Transverse colon (tissue), 4 donors: ENCODE measurements at regions not wholly inside any gene's neighbourhood (a gene's known extent, or its start where the extent isn't known, plus 50 kb on each side); places are given as distances from the start of the nearest gene placed in this dataset.
A peak's percentile ranks its signal among the peaks of the same experiment; 100 is the strongest.

Source experiments
- DNase-seq: peaks from one replicate; pipeline ENCODE4 v3.0.0-alpha.2; 2019
- H3K27ac ChIP-seq, 4 donors: fragments of 200-600 bp; sonication (generic); 2 replicates each; pipeline ENCODE4 v1.5.1; 2016 to 2018; ENCODE audit warnings: inconsistent platforms in 4 of 4
- H3K27me3 ChIP-seq: fragments of 200-600 bp; sonication (generic); 2 replicates; pipeline ENCODE4 v1.5.1; 2017; ENCODE audit warnings: inconsistent platforms
- H3K36me3 ChIP-seq, 4 donors: fragments of 200-600 bp; sonication (generic); 2 replicates each; pipeline ENCODE4 v1.5.1; 2017 to 2019; ENCODE audit warnings: inconsistent platforms in 4 of 4
- H3K4me1 ChIP-seq, 4 donors: fragments of 200-600 bp; sonication (generic); 2 replicates each; pipeline ENCODE4 v1.5.1; 2017 to 2020; ENCODE audit warnings: inconsistent platforms in 4 of 4
- H3K4me3 ChIP-seq, 4 donors: fragments of 200-600 bp; sonication (generic); 1 replicate in 1 of 4; 2 replicates in 3 of 4; pipeline versions ENCODE4 v1.5.1 to v1.6.1; 2017 to 2019; ENCODE audit warnings: inconsistent platforms in 4 of 4
- H3K9me3 ChIP-seq, 2 donors: fragments of 200-600 bp; sonication (generic); 2 replicates each; pipeline ENCODE4 v1.5.1; 2017 to 2019; ENCODE audit warnings: inconsistent platforms in 2 of 2
- CTCF ChIP-seq, 5 experiments: fragments of 200-600 bp in 3 of 5; fragments of 450-650 bp in 2 of 5; sonication (generic) in 3 of 5; IDR thresholded peaks; 1 replicate in 2 of 5; 2 replicates in 3 of 5; pipeline ENCODE4 v1.5.1; 2016 to 2017; ENCODE audit warnings: antibody characterized with exemption in 5 of 5, inconsistent platforms in 3 of 5, mild to moderate bottlenecking in 2 of 5, moderate library complexity in 1 of 5
- EP300 ChIP-seq: sonication (generic); formaldehyde crosslinking; IDR thresholded peaks from one replicate; pipeline ENCODE4 v1.6.1; 2017; ENCODE audit warnings: antibody characterized with exemption, low read depth
- POLR2A ChIP-seq: fragments of 450-650 bp; IDR thresholded peaks from one replicate; pipeline ENCODE4 v1.6.1; 2016; ENCODE audit warnings: antibody characterized with exemption, mild to moderate bottlenecking, moderate library complexity
- POLR2AphosphoS5 ChIP-seq, 3 donors: sonication (generic); formaldehyde crosslinking; IDR thresholded peaks; one replicate each; pipeline ENCODE4 v1.6.1; 2016; ENCODE audit warnings: antibody characterized with exemption in 3 of 3
- WGBS, 2 donors: methylation state at CpG; one replicate each; pipeline ENCODE4 v1.1.5; 2018; ENCODE audit warnings: low coverage in 1 of 2; 5-methylcytosine and 5-hydroxymethylcytosine counted together
- in situ Hi-C, 4 donors: fragments of 200-750 bp; cut with MboI; loops; one replicate each; pipeline versions ENCODE4 v1.15.0 to v1.15.1; 2017; ENCODE audit warnings: low sequenced_read_pairs in 3 of 4, low pct_ligation_motif_present in 1 of 4, low pct_unique_long_range_greater_than_20kb in 1 of 4
- intact Hi-C: fragments of 100-400 bp; cut with DNase I; formaldehyde crosslinking; loops from one replicate; pipeline ENCODE4 v1.15.1; 2023; ENCODE audit warnings: low total_unique reads

- Histone ChIP-seq H3K27me3 (no peaks in the 10 kb centered on the region), H3K36me3 (no peaks in the 10 kb centered on the region), H3K27ac (peak overlapping the region; percentile 13 to 63 (median 40)), H3K9me3 (no peaks in the 10 kb centered on the region), H3K4me1 (peaks cover 0 to 33% (median 11%) of the 10 kb centered on the region in 4 donors), H3K4me3 (no peak overlapping the region)
- 55% methylated on average over 4 of the region's 4 CpGs; no CpG with 5 or more reads in 1 of the 2 donors for WGBS, 2 donors
- peak; percentile 49 for DNase-seq
- in situ Hi-C loops (no loop called here), intact Hi-C loops (no loop called here)
- TF ChIP-seq POLR2AphosphoS5 (IDR thresholded peaks at IDR 0.05): peak in 1 of 3 donors; percentile 17
- TF ChIP-seq EP300: no peak
Measured at GRCh38 chr20:17848249-17849048, 120.1 kb downstream of the SNX5 start.

- H3K27ac ChIP-seq: peak overlapping the region in 1 of 4 donors; percentile 32
- in situ Hi-C loops (no loop called here), intact Hi-C loops (no loop called here)
- H3K36me3 ChIP-seq: no peaks in the 10 kb centered on the region
- H3K9me3 ChIP-seq: no peaks in the 10 kb centered on the region
- H3K4me1 ChIP-seq: peaks cover 0 to 45% (median 11%) of the 10 kb centered on the region in 4 donors
- no peak for TF ChIP-seq POLR2AphosphoS5 (IDR thresholded peaks at IDR 0.05)
- no peak for TF ChIP-seq CTCF (IDR thresholded peaks at IDR 0.05)
- no peak for TF ChIP-seq EP300
- no peak for TF ChIP-seq POLR2A
- H3K27me3 ChIP-seq: no peaks in the 10 kb centered on the region
- 65 to 89% methylated on average over 6 to 10 of the region's 10 CpGs for WGBS, 2 donors
- no peak overlapping the region for H3K4me3 ChIP-seq
- DNase-seq: peak; percentile 68
Measured at GRCh38 chr20:17845701-17846475, 122.7 kb downstream of the SNX5 start.

GRCh38 chr20:17844549-17845298, 123.9 kb downstream of the SNX5 start:
- intact Hi-C loops: no loop called here
- TF ChIP-seq POLR2AphosphoS5 (IDR thresholded peaks at IDR 0.05) (no peak), EP300 (no peak), POLR2A (no peak), CTCF (IDR thresholded peaks at IDR 0.05) (no peak)
- in situ Hi-C loops: no loop called here

GRCh38 chr20:17844133-17844429, 124.5 kb downstream of the SNX5 start:
- in situ Hi-C loops: no loop called here
- Histone ChIP-seq H3K9me3 (no peaks in the 10 kb centered on the region), H3K27me3 (no peaks in the 10 kb centered on the region), H3K27ac (peak overlapping the region; percentile 66 to 73 (median 70)), H3K4me3 (no peak overlapping the region), H3K4me1 (peaks cover 0 to 36% (median 11%) of the 10 kb centered on the region in 4 donors), H3K36me3 (no peaks in the 10 kb centered on the region)
- no peak for TF ChIP-seq POLR2AphosphoS5 (IDR thresholded peaks at IDR 0.05)
- TF ChIP-seq CTCF (IDR thresholded peaks at IDR 0.05): no peak
- TF ChIP-seq POLR2A: no peak
- TF ChIP-seq EP300: no peak
- WGBS, 2 donors: 88 to 100% methylated on average over 1 of the region's 1 CpG
- DNase-seq: no peak
- intact Hi-C loops: no loop called here

More at GRCh38 chr20:17844549-17845298, 123.9 kb downstream of the SNX5 start:
- Histone ChIP-seq H3K9me3 (no peaks in the 10 kb centered on the region), H3K4me3 (no peak overlapping the region), H3K4me1 (peaks cover 0 to 39% (median 11%) of the 10 kb centered on the region in 4 donors), H3K27ac (peak overlapping the region in 1 of 4 donors; percentile 66), H3K36me3 (no peaks in the 10 kb centered on the region), H3K27me3 (no peaks in the 10 kb centered on the region)
- WGBS, 2 donors: 92 to 97% methylated on average over 5 to 7 of the region's 7 CpGs
- DNase-seq: no peak
